ENCODE measurements at regions not wholly inside any gene's neighbourhood (a gene's known extent, or its start where the extent isn't known, plus 50 kb on each side); places are given as distances from the start of the nearest gene placed in this dataset.

DNA sequence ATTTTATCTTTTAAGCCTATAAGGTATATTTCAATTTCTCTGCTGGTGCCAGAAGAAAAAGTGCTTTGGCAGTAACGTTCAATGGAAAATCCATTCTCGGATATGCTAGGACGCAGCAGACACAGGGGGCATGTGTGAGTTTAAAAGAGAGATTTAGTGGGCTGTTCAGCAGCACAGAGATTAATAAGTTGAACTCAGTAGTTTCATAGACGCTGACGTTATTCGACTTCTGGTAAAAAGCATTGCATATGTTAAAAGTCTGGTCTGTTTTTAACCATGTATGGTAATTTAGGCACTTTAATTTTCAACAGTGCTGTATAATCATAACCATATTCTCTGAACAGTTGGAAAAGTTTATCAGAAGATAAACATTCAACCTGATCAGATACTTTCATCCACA, 99.6 kb downstream of the ATP6V1G3 start:
- no peak overlapping the region for H3K4me3 ChIP-seq (ENCODE audit: low read depth, low read length)
- TF ChIP-seq, protein P1, sequence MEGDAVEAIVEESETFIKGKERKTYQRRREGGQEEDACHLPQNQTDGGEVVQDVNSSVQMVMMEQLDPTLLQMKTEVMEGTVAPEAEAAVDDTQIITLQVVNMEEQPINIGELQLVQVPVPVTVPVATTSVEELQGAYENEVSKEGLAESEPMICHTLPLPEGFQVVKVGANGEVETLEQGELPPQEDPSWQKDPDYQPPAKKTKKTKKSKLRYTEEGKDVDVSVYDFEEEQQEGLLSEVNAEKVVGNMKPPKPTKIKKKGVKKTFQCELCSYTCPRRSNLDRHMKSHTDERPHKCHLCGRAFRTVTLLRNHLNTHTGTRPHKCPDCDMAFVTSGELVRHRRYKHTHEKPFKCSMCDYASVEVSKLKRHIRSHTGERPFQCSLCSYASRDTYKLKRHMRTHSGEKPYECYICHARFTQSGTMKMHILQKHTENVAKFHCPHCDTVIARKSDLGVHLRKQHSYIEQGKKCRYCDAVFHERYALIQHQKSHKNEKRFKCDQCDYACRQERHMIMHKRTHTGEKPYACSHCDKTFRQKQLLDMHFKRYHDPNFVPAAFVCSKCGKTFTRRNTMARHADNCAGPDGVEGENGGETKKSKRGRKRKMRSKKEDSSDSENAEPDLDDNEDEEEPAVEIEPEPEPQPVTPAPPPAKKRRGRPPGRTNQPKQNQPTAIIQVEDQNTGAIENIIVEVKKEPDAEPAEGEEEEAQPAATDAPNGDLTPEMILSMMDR (IDR thresholded peaks at IDR 0.05; ENCODE audit: low read depth, low read length) = no peak

DNA sequence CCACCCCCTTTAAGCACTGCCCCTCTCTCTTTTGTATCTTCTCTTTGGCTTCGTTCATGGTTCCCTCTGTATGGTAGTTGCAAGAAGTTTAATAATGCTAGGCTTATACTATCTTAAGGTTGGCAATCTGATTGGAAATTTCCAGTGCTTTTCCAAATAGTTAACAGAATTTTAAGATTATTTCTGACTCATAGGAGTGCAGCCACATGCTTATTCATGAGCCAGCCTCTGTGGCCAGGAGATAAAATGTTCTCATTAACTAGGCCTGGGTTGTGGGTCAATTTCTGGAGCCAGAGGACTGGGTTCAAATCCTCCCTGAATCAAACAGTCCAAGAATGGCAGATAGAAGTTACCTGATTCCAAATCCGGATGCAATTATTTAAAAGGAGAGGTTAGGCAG, 103.1 kb downstream of the ATP6V1G3 start:
- no peak overlapping the region for H3K4me3 ChIP-seq (ENCODE audit: low read depth, low read length)
- TF ChIP-seq, protein P1 (IDR thresholded peaks at IDR 0.05; ENCODE audit: low read depth, low read length) = no peak

DNA sequence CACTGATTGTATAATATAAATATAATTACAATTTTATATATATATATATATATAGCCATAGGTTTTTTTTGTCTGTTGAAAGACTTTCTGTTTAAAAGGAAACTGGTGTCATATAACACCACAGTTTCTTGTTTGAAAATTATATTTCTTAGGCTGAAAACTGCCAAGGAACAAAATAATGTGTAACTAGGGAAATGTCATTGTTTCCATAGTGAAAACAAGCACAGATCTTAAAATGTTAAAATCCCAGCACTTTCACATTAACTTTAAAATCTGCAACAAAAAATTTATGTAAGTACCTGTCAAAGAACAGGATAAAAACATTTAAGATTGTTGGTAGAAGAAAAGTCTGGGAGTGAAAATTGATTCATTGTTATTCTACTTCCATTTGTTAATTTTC, 104.2 kb downstream of the ATP6V1G3 start:
- TF ChIP-seq, protein P1 (IDR thresholded peaks at IDR 0.05; ENCODE audit: low read depth, low read length) = no peak

DNA sequence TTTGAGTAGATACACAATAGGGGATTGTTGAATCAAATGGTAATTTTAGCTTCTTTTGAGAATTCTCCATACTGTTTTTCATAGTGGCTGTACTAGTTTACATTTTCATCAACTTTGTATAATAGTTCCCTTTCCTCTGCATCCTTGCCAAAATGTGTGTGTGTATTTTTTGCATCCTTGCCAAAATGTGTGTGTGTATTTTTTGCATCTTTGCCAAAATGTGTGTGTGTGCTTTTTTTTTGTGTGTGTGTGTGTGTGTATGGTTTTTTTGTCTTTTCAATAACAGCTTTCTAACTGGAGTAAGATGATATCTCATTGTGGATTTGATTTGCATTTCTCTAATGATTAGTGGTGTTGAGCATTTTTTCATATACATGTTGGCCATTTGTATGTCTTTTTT, 105.4 kb downstream of the ATP6V1G3 start:
- H3K4me3 ChIP-seq (ENCODE audit: low read depth, low read length) = no peak overlapping the region
- TF ChIP-seq, protein P1 (IDR thresholded peaks at IDR 0.05; ENCODE audit: low read depth, low read length) = no peak

More for the DNA sequence above, 104.2 kb downstream of the ATP6V1G3 start:
- H3K4me3 ChIP-seq (ENCODE audit: low read depth, low read length) = no peak overlapping the region

DNA sequence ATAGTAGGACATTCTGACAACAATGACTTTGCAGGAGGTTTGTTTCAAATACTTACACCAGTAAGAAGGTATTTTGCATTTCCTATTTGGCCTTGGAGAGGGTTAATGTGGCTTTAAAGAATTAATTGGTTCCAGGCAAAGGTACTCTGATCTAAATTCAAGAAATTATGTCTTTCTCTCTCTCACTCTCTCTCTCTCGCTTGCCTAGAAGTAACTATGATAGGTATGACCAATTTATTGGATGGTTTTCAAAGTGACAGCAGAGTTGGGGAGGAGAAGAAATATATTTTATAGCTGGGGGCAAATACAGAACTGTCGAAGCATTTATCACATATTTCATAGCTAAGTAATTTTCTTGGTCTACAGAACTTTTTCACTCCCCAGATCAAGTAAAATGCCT, 116.0 kb downstream of the ATP6V1G3 start:
- TF ChIP-seq, protein P1 (IDR thresholded peaks at IDR 0.05; ENCODE audit: low read depth, low read length) = no peak
- H3K4me3 ChIP-seq (ENCODE audit: low read depth, low read length) = no peak overlapping the region

DNA sequence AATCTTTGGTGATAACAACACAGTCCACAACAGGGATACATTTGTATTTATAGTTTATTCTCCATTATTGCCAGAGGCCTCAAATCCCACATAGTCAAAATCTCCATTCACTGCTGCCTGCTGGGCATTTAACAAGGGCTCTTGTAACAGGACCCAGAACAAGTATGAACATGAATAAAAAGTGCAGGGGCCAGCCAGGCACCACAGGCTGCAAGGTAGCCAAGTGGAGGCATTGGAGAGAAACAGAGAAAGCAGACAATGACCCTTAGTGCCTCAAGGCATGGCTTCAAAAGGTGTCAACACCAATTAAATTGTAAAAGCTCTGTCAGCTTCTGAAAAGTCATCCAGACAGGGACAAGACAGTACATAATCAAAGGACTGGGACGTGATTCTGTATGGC, 116.8 kb downstream of the ATP6V1G3 start:
- no peak overlapping the region for H3K4me3 ChIP-seq (ENCODE audit: low read depth, low read length)
- TF ChIP-seq, protein P1 (IDR thresholded peaks at IDR 0.05; ENCODE audit: low read depth, low read length) = no peak

DNA sequence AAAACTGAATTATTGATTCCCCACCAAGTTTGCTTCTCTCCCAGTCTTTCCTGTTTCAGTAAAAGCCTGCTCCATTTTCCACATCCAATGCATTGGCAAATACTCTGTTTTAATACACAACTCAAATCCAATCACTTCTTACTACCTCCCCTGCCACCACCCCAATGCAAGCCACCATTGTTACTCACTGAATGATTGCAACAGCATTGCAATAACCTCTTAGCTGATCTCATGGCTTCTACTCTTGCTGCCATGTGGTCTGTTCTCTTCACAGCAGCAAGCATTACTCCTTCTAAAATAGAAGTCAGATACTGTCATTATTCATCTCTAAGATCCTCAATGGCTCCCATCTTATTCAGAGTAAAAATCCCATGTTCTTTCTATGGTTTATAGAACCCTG, 123.4 kb downstream of the ATP6V1G3 start:
- no peak overlapping the region for H3K4me3 ChIP-seq (ENCODE audit: low read depth, low read length)
- TF ChIP-seq, protein P1 (IDR thresholded peaks at IDR 0.05; ENCODE audit: low read depth, low read length) = no peak
